GM19023 (cell line): ENCODE measurements at regions not wholly inside any gene's neighbourhood (a gene's known extent, or its start where the extent isn't known, plus 50 kb on each side); places are given as distances from the start of the nearest gene placed in this dataset.

Source experiments
- ATAC-seq: cut with Tn5 transposase; IDR thresholded peaks from one replicate; pipeline ENCODE4 v1.9.1; 2021; ENCODE audit warnings: mild to moderate bottlenecking, moderate library complexity; ENCODE audit not compliant: unreplicated experiment

DNA sequence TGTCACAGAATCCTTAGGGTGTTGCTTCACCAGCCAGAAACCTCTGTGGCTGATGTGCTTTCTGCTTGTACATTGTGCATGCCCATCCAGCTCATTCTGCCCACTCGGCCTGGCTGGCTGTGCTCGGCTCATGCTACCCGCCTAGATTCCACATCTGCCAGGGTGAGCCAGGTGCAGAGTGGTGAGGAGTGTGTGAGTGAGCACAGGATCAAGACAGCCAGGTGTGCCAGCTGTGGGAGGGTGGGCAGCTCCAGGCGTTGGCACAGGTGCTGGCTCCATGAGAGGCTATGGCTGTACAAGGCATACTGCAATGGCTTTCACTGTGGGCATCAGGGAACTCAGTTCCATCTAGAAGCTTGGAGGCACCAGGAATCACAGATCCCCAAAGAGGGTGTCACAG, 1321.8 kb upstream of the CRIM1 start:
- no peak for ATAC-seq

DNA sequence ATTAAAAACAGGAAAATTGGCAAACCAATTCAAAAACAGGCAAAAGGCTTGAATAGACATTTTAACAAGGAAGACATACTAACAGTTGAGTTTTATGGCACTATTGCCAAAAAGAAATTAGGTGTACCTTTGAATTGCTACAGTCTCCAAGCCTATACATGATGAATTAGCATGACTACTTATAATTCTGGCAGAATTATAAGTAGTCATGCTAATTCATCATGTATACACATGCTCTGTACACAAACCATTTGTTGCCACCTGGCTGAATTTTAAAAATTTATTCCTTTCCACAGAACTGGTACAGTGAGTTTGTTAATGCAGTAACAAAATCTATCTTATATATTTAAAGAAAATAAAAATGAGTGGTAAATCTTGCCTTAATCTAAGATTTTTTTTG, 1332.0 kb upstream of the CRIM1 start:
- ATAC-seq: no peak

DNA sequence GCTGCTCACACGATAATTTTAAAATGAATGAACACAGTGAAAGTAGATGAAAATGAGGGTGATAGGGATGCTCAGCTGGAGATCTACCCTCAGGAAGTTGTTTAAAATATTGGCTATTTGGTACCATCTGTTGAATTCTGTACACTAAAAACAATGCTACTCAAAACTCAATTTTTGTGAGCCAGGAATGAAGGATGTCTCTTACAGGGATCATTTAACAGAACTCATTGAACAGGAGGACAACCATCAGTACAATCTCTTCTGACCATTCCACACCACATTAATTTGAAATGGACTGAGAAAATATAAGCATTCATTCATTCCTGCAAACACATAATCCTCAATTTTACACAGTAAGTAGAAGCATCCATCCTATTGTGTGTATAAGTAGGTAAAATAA, 1355.1 kb upstream of the CRIM1 start:
- ATAC-seq: no peak

DNA sequence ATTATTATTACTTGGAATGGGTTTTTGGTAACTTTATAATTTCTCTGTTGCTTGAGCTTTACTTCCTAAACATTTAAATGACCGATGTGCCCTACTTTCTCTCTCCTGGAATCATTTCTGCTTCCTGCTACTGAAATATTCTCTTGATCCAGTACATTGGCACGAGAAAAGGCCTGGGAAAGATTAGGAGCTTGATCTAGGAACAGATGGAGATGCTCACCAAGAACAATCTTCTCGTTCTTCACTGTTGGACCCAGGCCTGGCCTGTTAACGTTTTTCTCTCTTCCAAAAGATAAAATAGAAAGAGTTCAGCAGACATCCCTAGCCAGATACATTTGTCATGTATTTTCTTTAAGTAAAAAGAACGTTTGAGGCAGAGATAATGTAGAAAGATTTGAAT, 1356.8 kb upstream of the CRIM1 start:
- no peak for ATAC-seq

DNA sequence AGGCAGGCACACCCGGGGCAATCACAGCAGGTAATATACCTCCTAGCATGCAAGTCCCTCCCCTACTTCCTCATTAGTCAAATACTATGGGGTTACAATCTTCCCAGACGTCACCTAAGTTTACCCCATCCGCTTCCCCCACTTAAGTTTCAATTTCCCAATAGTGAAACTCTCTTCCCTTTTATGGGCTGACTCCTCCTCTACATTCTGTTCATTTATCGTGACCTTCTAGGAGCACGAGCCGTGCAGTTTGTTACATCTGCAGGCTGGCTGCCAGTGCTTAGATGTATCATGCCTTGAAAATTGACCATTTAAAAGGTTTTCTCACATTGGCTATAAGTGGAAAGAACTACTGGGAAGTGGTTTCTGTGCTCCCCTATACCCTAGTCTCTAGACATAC, 1357.8 kb upstream of the CRIM1 start:
- no peak for ATAC-seq

DNA sequence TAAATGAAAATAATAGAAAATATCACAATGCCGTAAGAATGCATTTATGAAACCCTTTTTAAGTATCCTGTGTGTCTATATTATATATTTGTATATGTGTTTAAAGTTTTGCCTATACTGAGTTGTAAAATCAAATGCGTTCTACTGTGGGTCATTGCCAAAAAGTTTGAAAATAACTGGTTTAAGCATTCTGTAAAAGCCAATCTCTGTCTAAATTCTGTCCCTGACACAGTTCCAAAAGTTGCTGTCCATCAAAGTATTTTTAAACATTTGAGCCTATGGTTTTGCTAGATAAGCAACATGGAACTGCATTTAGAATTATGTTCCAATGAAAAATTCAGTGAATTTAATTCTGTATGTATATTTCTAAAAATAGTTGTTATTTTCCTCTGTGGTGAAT, 1360.4 kb upstream of the CRIM1 start:
- ATAC-seq: no peak

DNA sequence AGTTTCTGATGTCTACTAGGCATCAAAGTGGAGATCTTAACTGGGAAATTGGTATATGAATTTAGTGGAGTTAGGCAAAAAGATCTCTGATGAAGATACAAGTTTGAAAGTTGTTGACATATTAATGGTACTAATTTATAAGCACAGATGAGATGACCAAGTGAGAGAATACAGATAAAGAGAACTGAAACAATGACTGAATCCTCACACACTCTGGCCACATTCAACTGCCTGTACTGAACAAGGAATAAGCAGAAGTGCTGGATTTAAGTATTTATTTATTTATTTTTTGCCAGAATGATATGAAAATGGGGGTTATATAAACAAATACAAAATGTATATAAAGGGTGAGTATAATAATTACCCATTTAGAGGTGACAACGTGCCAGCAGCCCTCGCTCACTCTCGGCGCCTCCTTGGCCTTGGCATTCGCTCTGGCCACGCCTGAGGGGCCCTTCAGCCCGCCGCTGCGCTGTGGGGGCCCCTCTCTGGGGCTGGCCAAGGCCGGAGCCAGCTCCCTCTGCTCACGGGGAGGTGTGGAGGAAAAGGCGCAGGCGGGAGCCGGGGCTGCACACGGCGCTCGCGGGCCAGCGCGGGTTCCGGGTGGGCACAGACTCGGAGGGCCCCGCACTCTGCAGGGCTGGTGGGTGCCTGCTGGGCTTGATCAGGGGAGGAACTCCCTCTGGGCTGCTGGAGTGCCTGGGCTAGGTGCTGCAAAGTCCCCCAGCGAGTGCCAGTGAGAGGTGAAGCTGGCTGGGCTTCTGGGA, 1363.9 kb upstream of the CRIM1 start:
- no peak for ATAC-seq

DNA sequence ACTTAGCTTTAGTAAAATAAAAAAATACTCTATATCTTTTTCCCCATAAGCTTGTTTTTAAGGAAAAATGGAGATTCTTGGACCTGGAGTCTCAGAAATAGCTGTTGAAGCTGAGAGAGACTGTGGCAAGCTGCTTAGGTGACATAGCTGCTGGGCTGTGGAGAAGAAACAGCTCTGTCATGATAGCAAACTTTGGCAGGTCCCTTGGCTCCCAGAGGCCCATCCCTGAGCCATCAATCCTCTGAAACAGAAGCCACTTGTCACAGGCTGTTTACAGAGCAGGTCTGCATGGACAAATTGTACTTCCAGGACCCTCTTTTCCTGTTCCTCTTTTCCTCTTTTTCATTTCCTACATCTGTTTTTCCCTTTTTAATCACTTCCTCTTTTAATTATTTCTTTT, 1370.1 kb upstream of the CRIM1 start:
- ATAC-seq: no peak

DNA sequence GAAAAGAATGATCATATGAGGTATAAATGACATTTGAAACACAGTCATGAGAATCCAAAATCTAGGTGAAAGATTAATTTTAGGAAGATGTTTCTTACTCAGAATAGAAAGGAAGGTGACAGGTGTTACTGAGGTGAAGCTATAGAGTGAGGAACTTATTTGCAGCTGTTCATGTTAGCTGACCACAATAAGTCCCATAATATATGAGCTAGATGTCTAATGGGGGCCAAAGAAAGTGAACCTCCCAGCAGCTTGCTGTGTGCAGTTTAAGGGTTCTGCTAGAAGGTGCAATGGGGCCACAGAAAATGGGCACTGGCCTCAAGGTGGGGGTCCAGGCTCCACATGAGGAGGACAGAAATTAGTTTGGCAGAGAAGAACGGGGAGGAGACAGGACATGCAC, 1374.9 kb upstream of the CRIM1 start:
- no peak for ATAC-seq

DNA sequence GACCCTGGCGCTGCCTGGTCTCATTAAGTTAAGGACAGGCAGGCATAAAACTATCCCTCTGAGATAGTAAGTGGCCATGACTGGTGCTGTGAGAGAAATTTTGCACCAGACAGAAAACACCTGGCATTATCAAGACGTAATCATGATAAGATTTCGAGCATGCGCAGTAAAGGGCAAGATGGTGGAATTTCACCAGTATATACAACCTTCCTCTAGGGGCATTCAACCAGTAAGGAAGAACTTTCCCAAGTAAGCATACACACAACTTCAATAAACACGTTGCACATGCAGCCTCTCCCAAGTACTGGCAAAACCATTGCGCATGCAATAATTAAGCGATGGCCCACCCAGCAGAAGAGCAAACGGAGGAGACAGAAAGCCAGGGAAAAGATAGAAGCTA, 1376.4 kb upstream of the CRIM1 start:
- ATAC-seq: no peak

DNA sequence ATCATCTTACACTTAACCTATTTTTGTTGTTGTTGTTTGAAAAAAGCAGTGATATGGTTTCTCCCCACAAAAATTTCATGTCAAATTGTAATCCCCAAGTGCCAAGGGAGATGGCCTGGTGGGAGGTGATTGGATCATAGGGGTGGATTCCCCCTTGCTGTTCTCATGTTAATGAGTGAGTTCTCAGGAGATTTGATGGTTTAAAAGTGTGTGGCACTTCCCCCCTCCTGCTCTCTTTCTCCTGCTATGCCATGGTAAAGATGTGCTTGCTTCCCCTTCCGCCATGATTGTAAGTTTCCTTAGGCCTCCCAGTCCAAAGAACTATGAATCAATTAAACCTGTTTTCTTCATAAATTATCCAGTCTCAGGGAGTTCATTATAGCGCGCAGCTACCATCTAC, 1362.7 kb upstream of the FAM98A start:
- ATAC-seq: no peak

DNA sequence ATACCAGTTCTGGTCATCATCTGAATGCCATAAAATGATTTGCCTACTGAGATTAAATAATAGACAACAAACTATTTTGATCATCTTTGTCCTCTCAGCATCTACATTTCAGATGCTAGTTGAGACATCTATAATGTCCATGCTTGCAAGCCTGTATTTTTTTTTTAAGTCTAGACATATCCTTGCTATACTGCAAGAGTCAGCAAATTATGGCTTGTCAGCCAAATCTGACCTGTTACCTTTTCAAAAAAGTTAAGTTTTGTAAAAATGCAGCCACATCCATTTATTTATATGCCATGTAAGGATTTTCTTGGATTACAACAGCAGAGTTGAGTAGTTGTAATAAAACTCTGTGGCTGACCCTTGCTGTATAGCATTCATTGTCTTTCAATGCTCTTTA, 1355.7 kb upstream of the FAM98A start:
- no peak for ATAC-seq

DNA sequence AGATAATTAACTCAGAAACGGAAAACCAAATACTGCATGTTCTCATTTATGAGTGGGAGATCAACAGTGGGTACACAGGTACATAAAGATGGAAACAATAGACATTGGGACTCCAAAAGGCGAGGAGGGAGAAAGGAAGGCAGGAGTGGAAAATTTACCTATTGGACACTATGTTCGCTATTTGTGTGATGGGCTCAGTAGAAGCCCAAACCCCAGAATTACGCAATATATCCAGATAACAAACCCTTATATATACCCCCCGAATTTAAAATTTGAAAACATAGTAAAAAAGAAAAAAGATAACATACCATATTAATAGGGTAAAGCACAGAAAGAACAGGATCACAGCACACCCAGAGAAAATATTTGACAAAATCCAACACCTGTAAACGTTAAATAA, 1351.7 kb upstream of the FAM98A start:
- ATAC-seq: no peak

DNA sequence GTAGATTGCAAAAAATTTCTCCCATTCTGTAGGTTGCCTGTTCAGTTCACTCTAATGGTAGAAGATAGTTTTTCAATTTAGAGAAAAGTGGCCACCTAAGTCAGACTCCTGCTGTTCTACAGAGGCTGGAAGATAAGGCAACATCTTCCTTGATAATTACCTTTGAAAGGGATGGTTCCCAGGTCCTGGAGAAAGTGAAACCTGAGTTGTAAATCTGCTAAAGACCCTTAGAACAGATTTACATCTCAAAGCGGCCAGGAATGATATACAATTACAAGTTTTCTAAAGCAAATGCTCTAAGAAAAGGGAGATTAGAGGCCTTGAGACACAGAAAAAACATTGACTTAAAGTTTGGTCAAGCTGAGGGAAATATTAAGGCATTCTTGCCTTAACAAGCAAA, 1350.2 kb upstream of the FAM98A start:
- no peak for ATAC-seq

DNA sequence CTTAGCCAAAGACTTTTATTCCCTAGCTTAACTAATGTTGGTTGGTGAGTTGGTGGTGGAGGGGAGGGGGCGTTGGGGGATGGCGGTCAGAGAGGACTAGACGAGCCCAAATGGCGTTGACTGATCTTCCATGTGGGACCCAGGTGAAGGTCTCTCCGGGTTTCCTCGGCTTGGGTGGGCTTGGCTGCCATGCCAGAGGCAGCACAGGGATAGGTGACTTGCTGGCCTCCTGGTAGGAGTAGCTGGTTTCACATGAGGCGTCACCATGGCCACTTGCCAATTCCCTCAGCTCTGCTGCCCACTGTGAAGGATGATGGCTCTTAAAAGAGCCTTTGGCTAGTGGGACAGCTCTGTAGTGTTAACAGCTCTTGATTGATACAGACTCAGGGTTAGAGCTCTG, 1337.0 kb upstream of the FAM98A start:
- no peak for ATAC-seq

DNA sequence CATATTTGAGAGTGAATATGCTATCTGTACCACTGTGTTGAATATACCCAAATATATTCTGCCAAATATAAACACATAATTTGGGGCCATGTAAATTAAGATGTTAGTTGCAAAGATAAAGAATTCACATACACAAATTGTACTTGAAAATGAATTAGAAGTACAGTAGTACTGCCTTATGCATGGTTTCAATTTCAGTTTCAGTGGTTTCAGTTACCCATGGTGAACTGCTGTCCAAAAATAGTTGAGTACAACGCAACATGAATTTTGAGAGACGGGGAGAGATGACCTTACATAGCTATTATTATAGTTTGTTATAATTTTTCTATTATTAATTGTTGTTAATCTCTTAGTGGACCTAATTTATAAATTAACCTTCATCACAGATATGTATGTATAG, 1313.0 kb upstream of the FAM98A start:
- ATAC-seq: peak; percentile 87

DNA sequence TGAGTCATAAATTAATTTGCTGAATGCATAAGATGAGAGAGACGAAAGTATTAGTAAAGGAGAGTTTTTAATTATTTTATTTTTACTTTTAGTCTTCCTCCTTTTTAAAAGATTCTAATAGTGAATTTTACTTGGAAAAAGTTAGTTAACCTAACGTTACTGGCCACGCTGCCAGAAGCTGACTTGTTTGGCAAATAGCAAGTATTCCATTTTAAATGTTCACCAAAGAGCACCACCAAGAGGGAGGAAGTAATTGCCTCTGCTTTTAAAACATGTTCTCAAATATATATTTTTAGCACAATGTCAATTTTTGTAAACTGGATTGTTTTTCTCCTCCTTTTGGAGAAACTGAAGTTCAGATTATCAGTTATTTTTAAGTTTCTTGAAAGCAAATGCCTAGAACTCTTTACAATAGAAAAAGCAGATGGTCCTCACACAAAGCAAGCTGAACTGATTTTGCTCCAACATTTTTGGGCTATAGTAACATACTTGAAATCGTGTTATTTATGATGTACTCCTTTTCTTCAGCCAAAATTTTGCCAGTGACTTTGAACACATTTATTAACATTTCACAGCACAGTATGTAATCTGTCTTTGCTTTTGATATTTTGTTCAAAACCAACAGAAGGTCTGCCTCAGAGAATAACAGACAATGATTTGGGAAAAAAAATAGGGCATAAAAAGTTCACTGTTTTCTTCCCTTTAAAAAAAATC, 1311.0 kb upstream of the FAM98A start:
- no peak for ATAC-seq

DNA sequence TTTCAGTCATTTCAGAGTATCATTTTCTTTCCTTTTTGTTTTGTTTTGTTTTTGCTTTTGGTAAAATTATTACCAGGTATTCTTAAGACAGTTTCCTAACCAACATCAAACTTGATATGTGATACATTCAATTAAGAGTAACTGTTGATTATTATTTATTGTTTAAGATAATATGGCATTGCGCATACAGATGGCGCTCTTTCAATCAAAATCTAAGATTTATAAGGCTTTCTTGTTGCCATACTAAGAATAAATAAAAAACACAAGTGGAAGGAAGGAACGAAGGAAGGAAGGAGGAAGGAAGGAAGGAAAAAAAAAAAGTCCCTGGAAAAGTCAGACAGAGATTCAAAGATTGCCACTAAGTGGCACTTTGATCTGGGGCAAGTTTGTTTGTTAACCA, 1308.7 kb upstream of the FAM98A start:
- ATAC-seq: no peak

DNA sequence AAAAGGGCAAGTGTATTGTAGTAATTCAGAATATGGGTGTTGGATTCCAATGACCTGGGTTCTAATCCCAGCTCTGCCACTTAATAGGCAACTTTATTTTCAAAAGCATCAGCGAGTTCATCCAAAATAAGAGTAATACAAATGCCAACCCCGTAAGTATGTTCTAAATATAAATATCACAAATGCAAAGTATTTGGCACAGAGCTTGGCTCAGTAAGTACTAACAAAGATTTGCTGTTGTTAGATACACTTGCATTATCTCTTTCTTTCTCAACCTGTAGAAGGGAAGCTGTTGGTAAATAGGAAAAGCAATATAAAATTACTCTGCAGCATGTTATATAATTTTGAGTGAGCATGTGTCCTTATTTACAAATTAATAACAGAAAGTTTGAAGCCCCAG, 1302.6 kb upstream of the FAM98A start:
- no peak for ATAC-seq

DNA sequence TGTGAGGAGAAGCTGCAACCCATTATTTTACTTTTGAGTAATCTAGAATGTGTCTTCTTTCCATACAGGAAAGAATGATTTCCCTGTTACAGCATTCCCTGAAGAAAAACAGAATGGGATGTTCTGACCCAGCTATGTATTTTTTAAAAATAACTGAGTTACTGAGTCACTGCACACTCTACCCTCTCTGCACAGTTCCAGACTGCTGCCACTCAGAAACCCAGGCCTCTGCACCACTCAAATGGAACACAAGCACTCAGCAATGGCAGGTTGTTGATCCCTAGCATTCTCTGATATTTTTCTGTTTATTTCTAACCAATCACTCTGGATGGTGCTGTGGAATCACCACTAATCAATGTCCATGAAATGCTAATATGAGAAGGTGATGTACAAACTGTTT, 1300.0 kb upstream of the FAM98A start:
- no peak for ATAC-seq

DNA sequence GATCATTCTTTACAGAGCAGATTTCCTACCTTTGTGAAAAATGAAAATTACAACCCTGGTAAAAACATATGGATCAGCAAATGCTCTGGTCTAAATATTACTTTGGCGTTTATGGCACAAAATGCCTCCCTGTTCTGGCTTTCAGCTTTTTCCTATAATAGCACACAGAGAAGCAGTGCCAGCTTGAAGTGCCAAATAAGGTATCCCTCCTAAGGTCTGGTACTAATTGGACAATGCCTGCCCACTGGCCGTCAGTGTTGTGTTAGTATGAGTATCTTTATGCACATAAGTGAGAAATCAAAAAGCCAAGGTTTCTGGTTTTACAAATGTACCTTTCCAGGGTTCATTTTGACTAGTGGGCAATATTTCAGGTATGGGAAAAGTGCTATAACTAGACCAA, 1293.7 kb upstream of the FAM98A start:
- no peak for ATAC-seq

DNA sequence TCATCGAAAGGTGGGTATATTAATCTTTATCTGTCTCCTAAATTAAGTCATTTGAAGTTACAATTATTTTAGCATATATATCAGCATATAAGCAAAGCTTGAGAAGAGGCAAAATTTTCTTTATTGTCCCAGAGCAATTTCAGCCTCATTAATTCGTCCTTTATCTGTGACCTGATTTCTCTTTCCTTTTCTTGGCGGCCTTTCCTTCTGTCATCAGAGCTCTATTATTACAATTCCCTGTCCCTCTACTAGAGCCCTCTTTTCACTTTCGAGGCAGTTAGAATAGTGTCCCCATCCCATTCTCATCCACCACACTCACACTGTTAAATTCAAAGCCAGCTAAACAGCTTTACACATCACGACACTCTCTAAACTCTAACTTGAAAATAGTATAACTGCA, 1293.2 kb upstream of the FAM98A start:
- ATAC-seq: no peak
